ENCODE measurements at regions not wholly inside any gene's neighbourhood (a gene's known extent, or its start where the extent isn't known, plus 50 kb on each side); places are given as distances from the start of the nearest gene placed in this dataset.

GRCh38 chr2:212770240-212770639, 231.6 kb upstream of the ERBB4 start:
- Mint-ChIP-seq H3K4me3 (no peak overlapping the region), H3K9me3 (no peaks in the 10 kb centered on the region), H3K27ac (no peak overlapping the region), H3K36me3 (no peaks in the 10 kb centered on the region), H3K27me3 (no peaks in the 10 kb centered on the region), H3K4me1 (no peaks in the 10 kb centered on the region)
- POLR2A ChIA-PET = no interaction called here
- ATAC-seq (ENCODE audit: low read depth) = no peak
- DNase-seq = no peak

DNA sequence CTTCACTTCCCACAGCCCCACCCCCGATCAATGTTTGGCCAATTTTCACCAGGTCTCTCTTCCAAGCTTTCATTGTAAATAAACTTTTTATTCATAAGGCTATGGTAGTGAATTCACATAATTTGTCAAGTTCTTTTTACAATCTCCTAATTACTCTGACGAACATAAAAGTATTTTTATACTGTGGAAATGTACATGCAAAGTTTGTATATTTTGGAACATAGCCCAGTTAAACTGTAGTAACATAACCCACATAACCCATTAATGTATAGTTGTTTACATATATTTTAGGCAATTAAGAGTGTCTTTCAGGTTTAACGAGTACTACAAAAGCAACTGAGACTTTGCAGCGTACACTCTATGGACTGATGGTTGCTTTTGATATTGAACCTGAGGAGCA, 228.3 kb upstream of the ERBB4 start:
- Mint-ChIP-seq H3K36me3 (no peaks in the 10 kb centered on the region), H3K9me3 (no peaks in the 10 kb centered on the region), H3K27ac (no peak overlapping the region), H3K27me3 (no peaks in the 10 kb centered on the region), H3K4me1 (no peaks in the 10 kb centered on the region), H3K4me3 (no peak overlapping the region)
- no peak for DNase-seq
- POLR2A ChIA-PET = no interaction called here
- no peak for ATAC-seq (ENCODE audit: low read depth)

DNA sequence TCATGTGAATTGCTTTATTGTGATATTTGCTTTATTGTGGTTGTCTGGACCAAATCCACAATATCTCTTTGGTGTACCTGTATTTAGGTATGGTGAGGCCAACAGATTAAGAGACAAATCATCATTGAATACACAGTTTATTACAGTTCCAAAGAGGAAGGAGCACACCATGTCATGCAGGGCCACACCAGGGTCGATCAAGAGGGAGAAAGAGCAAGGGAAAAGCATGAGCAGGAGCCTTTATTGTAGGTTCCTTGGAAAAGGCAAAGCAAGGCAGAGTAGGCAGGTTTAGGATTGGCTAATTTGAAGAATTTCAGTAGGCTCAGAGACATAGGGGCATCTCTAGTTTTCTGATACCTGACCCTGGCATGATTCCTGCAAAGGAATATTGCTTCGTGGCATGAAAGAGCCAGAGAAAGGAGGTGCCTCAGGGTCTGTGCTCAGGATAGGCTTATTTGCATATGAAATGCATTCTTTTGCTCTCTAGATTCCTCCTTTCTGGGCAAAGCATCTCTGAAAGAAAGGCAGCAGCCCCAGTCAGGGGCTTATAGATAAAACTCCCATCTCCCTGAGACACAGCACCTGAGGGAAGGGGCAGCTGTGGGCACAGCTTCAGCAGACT, 214.2 kb upstream of the ERBB4 start:
- ATAC-seq (ENCODE audit: low read depth) (no peak), DNase-seq (no peak)
- Mint-ChIP-seq H3K4me1 (no peaks in the 10 kb centered on the region), H3K9me3 (peaks cover 9% of the 10 kb centered on the region), H3K27me3 (no peaks in the 10 kb centered on the region), H3K27ac (no peak overlapping the region), H3K36me3 (no peaks in the 10 kb centered on the region), H3K4me3 (no peak overlapping the region)
- POLR2A ChIA-PET = no interaction called here

GRCh38 chr2:212745359-212745758, 206.8 kb upstream of the ERBB4 start:
- POLR2A ChIA-PET = no interaction called here
- Mint-ChIP-seq H3K36me3 (no peaks in the 10 kb centered on the region), H3K27ac (no peak overlapping the region), H3K4me1 (no peaks in the 10 kb centered on the region), H3K27me3 (no peaks in the 10 kb centered on the region), H3K4me3 (no peak overlapping the region), H3K9me3 (no peaks in the 10 kb centered on the region)
- ATAC-seq (ENCODE audit: low read depth) (no peak), DNase-seq (no peak)

DNA sequence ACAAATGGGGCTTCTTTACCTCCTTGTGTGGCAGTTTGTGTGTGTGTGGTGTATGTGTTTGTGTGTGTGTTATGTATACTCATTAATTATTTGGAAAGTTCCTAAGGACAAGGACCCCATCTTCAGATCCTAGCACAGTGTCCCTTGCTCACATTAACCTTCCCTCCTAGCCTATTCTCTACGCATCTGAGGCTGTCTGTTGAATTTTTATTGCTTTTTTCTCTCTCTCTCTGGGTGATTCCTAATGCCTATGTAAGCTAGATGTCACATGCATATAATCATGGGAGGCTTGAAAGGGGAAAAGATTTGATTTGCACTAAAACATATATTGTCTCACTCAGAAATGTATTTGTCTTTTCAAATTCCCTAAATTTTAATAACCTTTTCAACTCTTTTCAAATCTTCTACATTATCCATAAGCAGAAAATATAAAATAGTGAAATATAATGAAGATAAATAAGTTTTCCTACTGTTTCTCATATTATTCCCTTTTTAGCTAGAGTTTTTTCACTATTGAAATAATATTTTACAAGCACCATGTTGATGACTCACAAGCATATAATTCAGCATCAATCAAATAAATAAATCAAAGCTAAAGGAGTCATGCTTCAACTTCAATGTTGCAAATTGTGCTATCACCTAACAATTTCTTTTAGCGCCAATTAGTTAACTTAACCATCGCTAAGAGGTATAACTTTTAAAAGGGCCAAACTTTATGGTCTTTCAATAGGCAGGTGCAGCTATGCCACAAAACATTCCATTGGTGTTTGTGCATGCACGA, 199.0 kb upstream of the ERBB4 start:
- POLR2A ChIA-PET = no interaction called here
- DNase-seq = no peak
- no peaks in the 10 kb centered on the region for H3K36me3 Mint-ChIP-seq
- no peaks in the 10 kb centered on the region for H3K4me1 Mint-ChIP-seq
- H3K4me3 Mint-ChIP-seq = no peak overlapping the region
- no peak for ATAC-seq (ENCODE audit: low read depth)
- H3K27ac Mint-ChIP-seq = no peak overlapping the region
- H3K27me3 Mint-ChIP-seq = no peaks in the 10 kb centered on the region
- no peaks in the 10 kb centered on the region for H3K9me3 Mint-ChIP-seq

DNA sequence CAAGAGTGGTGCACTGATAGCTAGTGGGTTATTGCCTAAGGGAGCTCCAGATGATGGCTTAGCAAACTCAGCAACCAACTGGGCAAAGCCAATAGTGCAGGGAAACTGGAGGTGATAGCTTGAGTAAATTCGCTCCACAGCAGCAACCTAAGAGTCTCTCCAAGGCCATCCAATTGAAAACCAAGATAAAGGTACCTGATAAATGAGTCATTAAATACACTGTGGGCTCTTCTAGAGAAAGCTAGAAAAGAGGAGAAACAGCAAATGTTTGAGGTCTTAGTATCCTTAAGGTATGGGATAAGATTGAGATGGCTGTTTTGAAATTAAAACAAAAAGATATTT, 197.8 kb upstream of the ERBB4 start:
- POLR2A ChIA-PET = no interaction called here

GRCh38 chr2:212733273-212733672, 194.7 kb upstream of the ERBB4 start:
- Mint-ChIP-seq H3K4me3 (no peak overlapping the region), H3K27ac (no peak overlapping the region), H3K9me3 (no peaks in the 10 kb centered on the region), H3K36me3 (no peaks in the 10 kb centered on the region), H3K27me3 (no peaks in the 10 kb centered on the region), H3K4me1 (peaks cover 5% of the 10 kb centered on the region)
- no peak for DNase-seq
- POLR2A ChIA-PET = no interaction called here
- no peak for ATAC-seq (ENCODE audit: low read depth)

More for the DNA sequence above, 197.8 kb upstream of the ERBB4 start:
- H3K27ac Mint-ChIP-seq = no peak overlapping the region
- H3K27me3 Mint-ChIP-seq = no peaks in the 10 kb centered on the region
- H3K4me1 Mint-ChIP-seq = no peaks in the 10 kb centered on the region
- no peak overlapping the region for H3K4me3 Mint-ChIP-seq
- no peaks in the 10 kb centered on the region for H3K36me3 Mint-ChIP-seq
- H3K9me3 Mint-ChIP-seq = no peaks in the 10 kb centered on the region
- ATAC-seq (ENCODE audit: low read depth) = no peak
- DNase-seq = no peak

DNA sequence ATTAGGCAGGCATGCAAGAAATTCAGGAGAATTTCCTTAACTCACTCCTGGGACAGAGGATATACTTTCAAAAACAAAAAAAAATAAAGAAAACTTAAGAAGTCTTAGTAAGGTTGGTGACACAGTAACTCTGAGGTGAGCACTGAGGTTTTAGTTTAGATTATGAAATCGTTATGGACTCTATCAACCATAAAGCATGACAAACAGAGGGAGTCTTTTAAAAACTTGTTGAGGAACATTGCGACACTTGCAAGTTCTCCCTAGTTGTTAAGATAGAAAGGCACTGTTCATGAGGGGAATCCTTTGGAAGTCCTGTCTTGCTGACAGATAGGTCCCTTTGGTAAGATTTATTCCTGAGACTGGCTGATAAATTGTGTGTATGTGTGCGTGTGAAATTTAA, 194.3 kb upstream of the ERBB4 start:
- DNase-seq (no peak), ATAC-seq (ENCODE audit: low read depth) (no peak)
- Mint-ChIP-seq H3K36me3 (no peaks in the 10 kb centered on the region), H3K27me3 (no peaks in the 10 kb centered on the region), H3K4me1 (peaks cover 6% of the 10 kb centered on the region), H3K27ac (no peak overlapping the region), H3K9me3 (no peaks in the 10 kb centered on the region), H3K4me3 (no peak overlapping the region)
- POLR2A ChIA-PET = no interaction called here

GRCh38 chr2:212730994-212731393, 192.4 kb upstream of the ERBB4 start:
- H3K27me3 Mint-ChIP-seq = no peaks in the 10 kb centered on the region
- no peak for ATAC-seq (ENCODE audit: low read depth)
- POLR2A ChIA-PET = interaction anchor here (0.7 kb wide), 1 partner anchor 418 kb away, joined by 4 read pairs; no protein-coding TSS in a partner anchor
- no peak overlapping the region for H3K4me3 Mint-ChIP-seq
- H3K36me3 Mint-ChIP-seq = no peaks in the 10 kb centered on the region
- no peak overlapping the region for H3K27ac Mint-ChIP-seq
- H3K4me1 Mint-ChIP-seq = peaks cover 8% of the 10 kb centered on the region
- H3K9me3 Mint-ChIP-seq = no peaks in the 10 kb centered on the region
- no peak for DNase-seq

DNA sequence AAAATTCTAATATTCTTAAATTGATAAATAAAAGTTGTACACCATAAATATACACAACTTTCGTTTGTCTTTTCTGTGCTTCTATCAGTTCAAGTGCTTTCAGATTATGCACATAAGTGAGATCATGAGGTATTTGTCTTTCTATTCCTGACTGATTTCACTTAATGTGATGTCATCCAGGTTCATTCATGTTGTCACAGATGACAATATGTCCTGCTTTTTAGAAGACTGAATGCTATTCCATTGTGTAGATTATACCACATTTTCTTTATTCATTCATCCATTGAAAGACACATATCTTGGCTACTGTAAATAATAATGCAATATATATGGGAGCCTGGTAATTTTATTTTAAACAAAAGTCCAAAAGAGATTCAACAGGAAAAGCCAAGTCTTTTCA, 190.1 kb upstream of the ERBB4 start:
- Mint-ChIP-seq H3K27ac (no peak overlapping the region), H3K36me3 (no peaks in the 10 kb centered on the region), H3K27me3 (no peaks in the 10 kb centered on the region), H3K4me3 (no peak overlapping the region), H3K9me3 (peaks cover 1% of the 10 kb centered on the region), H3K4me1 (peaks cover 8% of the 10 kb centered on the region)
- POLR2A ChIA-PET = no interaction called here
- DNase-seq = no peak
- ATAC-seq (ENCODE audit: low read depth) = no peak

DNA sequence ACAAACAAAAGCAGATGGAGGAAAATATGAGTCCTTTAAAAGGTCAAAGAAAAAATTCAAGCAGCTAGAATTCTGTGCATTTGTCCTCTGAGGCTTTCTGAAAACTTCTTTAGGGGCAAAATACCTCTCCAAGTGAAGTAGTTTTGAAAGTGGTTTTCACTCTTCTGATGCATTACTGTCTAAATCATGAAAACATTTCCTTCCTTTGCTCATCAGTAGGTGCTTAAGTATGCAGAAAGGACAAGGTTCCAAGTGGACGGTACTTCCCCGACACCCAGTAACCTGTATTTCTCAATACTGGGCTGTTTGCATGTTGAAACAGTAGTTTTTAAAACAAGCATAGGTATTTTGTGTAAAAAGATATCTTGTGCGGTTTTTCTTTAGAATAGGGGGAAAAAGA, 189.1 kb upstream of the ERBB4 start:
- H3K4me3 Mint-ChIP-seq = no peak overlapping the region
- DNase-seq (no peak), ATAC-seq (ENCODE audit: low read depth) (no peak)
- no peaks in the 10 kb centered on the region for H3K27me3 Mint-ChIP-seq
- H3K36me3 Mint-ChIP-seq = no peaks in the 10 kb centered on the region
- peaks cover 3% of the 10 kb centered on the region for H3K9me3 Mint-ChIP-seq
- H3K4me1 Mint-ChIP-seq = peaks cover 8% of the 10 kb centered on the region
- POLR2A ChIA-PET = no interaction called here
- H3K27ac Mint-ChIP-seq = no peak overlapping the region

DNA sequence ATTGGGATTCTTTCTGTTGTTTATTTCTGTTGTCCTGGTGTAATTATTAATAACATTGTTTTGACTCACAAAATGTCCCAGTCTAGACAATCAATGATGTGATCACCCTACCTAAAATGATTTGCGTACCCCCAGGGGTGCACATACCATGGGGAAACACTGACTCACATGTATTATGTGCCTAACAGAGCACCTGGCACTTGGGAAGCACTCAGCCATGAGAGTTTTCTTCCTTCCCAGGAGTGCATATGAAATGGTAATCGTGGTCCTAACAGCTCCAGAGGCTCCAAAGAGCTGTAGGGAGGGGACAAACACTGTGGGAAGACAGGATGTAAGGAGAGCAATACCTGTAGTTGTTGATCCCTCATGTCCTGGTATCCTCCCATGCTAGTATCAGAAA, 187.8 kb upstream of the ERBB4 start:
- POLR2A ChIA-PET = no interaction called here
- no peak overlapping the region for H3K27ac Mint-ChIP-seq
- no peaks in the 10 kb centered on the region for H3K36me3 Mint-ChIP-seq
- no peak for ATAC-seq (ENCODE audit: low read depth)
- H3K27me3 Mint-ChIP-seq = no peaks in the 10 kb centered on the region
- no peak overlapping the region for H3K4me3 Mint-ChIP-seq
- DNase-seq = no peak
- H3K4me1 Mint-ChIP-seq = peaks cover 8% of the 10 kb centered on the region
- peaks cover 3% of the 10 kb centered on the region for H3K9me3 Mint-ChIP-seq

- Mint-ChIP-seq H3K27me3 (no peaks in the 10 kb centered on the region), H3K27ac (no peak overlapping the region), H3K36me3 (no peaks in the 10 kb centered on the region), H3K9me3 (peaks cover 3% of the 10 kb centered on the region), H3K4me3 (no peak overlapping the region), H3K4me1 (peaks cover 4% of the 10 kb centered on the region)
- DNase-seq (no peak), ATAC-seq (ENCODE audit: low read depth) (no peak)
- POLR2A ChIA-PET = no interaction called here
Observed at GRCh38 chr2:212725180-212725579, 186.6 kb upstream of the ERBB4 start.

DNA sequence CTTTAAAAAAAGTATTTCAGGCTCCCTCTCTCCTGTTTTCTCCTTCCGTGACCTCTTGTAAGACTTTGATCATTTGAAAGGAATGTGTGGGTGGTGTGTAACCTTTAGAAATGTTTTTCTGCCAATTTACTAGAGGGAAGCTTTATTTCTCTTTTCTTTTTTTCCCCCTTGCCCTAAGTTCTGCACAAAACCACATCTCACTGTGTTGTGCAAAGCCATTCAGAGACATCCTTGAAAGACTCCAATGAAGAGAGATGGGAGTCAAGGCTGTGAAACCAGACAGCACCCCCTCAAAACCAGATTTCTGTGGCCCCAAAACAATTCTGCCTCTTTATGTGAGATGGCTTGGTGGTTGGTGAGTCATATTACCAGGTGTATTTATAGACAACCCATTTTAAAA, 184.6 kb upstream of the ERBB4 start:
- no peak for ATAC-seq (ENCODE audit: low read depth)
- H3K36me3 Mint-ChIP-seq = no peaks in the 10 kb centered on the region
- POLR2A ChIA-PET = no interaction called here
- H3K4me3 Mint-ChIP-seq = no peak overlapping the region
- H3K27ac Mint-ChIP-seq = no peak overlapping the region
- H3K27me3 Mint-ChIP-seq = peaks cover 2% of the 10 kb centered on the region
- peaks cover 6% of the 10 kb centered on the region for H3K9me3 Mint-ChIP-seq
- peaks cover 2% of the 10 kb centered on the region for H3K4me1 Mint-ChIP-seq
- DNase-seq = no peak

All from activated naive CD8-positive, alpha-beta T cell treated with anti-CD3 and anti-CD28 coated beads, Interleukin-2, amount 10 ng/mL, durations not matched to agents 7 days and 5 days (primary cell).